SK-N-SH (cell line): ENCODE measurements at regions not wholly inside any gene's neighbourhood (a gene's known extent, or its start where the extent isn't known, plus 50 kb on each side); places are given as distances from the start of the nearest gene placed in this dataset.

Experiments
- CTCF ChIA-PET: fragments of 300-600, 350-600 bp; formaldehyde crosslinking; extraction: SDS; loops from one replicate; lab custom pipeline; 2021; lab: Yijun Ruan, JAX
- POLR2A ChIA-PET: fragments of 350-600 bp; sonication (Branson Sonifier 250); formaldehyde crosslinking; extraction: SDS; loops from one replicate; lab custom pipeline; 2020; ENCODE audit warnings: antibody characterized with exemption, inconsistent platforms; lab: Yijun Ruan, JAX
- DNase-seq: peaks from one replicate; pipeline ENCODE4 v3.0.0; 2012
- H2AFZ ChIP-seq: fragments of 200-600 bp; sonication (generic); 2 replicates; pipeline ENCODE4 v1.8.1; 2016; ENCODE audit warnings: antibody characterized with exemption, mild to moderate bottlenecking, low read depth
- H3F3A ChIP-seq: fragments of 200-600 bp; sonication (generic); replicated peaks from 2 replicates; pipeline ENCODE3; 2016; ENCODE audit warnings: antibody characterized with exemption, mild to moderate bottlenecking; ENCODE audit not compliant: insufficient read depth
- H3K27ac ChIP-seq, 2 experiments: fragments of 200-500 bp in 1 of 2; fragments of 200-600 bp in 1 of 2; sonication (Bioruptor generic) in 1 of 2; sonication (generic), shearing (Covaris generic) in 1 of 2; 2 replicates each; pipeline versions ENCODE4 v1.5.1 to v1.6.1; 2014 to 2016; ENCODE audit warnings: low read depth in 2 of 2, inconsistent platforms in 1 of 2, low read length in 1 of 2, mild to moderate bottlenecking in 1 of 2, mixed read lengths in 1 of 2
- H3K27me3 ChIP-seq: fragments of 200-600 bp; sonication (generic), shearing (Covaris generic); 2 replicates; pipeline ENCODE4 v1.6.1; 2016; ENCODE audit warnings: mixed run types; ENCODE audit not compliant: insufficient read depth
- H3K36me3 ChIP-seq, 2 experiments: fragments of 200-500 bp in 1 of 2; fragments of 200-600 bp in 1 of 2; sonication (Bioruptor generic) in 1 of 2; sonication (generic) in 1 of 2; replicated peaks in 1 of 2; 2 replicates each; pipeline versions ENCODE3 to v1.5.1; 2014 to 2016; ENCODE audit warnings: low read length in 1 of 2, mild to moderate bottlenecking in 1 of 2; ENCODE audit not compliant: insufficient read depth in 2 of 2, control insufficient read depth in 1 of 2
- H3K4me1 ChIP-seq, 2 experiments: fragments of 200-500 bp in 1 of 2; fragments of 200-600 bp in 1 of 2; sonication (Bioruptor generic) in 1 of 2; sonication (generic), shearing (Covaris generic) in 1 of 2; 2 replicates each; pipeline versions ENCODE4 v1.5.1 to v1.6.1; 2014 to 2016; ENCODE audit warnings: low read depth in 1 of 2, low read length in 1 of 2, mixed run types in 1 of 2; ENCODE audit not compliant: insufficient read depth in 2 of 2, control insufficient read depth in 1 of 2
- H3K4me2 ChIP-seq: fragments of 200-600 bp; sonication (generic), shearing (Covaris generic); 2 replicates; pipeline ENCODE4 v1.6.1; 2017; ENCODE audit warnings: mixed run types
- H3K4me3 ChIP-seq, 2 experiments: fragments of 200-500 bp in 1 of 2; fragments of 200-600 bp in 1 of 2; sonication (Bioruptor generic) in 1 of 2; sonication (generic), shearing (Covaris generic) in 1 of 2; 2 replicates each; pipeline versions ENCODE4 v1.5.1 to v1.8.1; 2014 to 2016; ENCODE audit warnings: low read depth in 2 of 2, inconsistent platforms in 1 of 2, low read length in 1 of 2, mild to moderate bottlenecking in 1 of 2, mixed read lengths in 1 of 2, moderate library complexity in 1 of 2
- H3K79me2 ChIP-seq: fragments of 200-600 bp; sonication (generic); 2 replicates; pipeline ENCODE4 v1.8.1; 2017; ENCODE audit warnings: mild to moderate bottlenecking; ENCODE audit not compliant: insufficient read depth
- H3K9ac ChIP-seq: fragments of 200-600 bp; sonication (generic); 2 replicates; pipeline ENCODE4 v1.6.1; 2017; ENCODE audit warnings: mixed run types
- H3K9me2 ChIP-seq: fragments of 200-600 bp; sonication (generic); 2 replicates; pipeline ENCODE4 v1.6.1; 2017; ENCODE audit warnings: mixed run types
- H3K9me3 ChIP-seq: fragments of 200-600 bp; sonication (generic); 2 replicates; pipeline ENCODE4 v1.6.1; 2017; ENCODE audit warnings: mixed run types, mild to moderate bottlenecking, moderate library complexity
- H4K20me1 ChIP-seq: fragments of 200-600 bp; sonication (generic); 2 replicates; pipeline ENCODE4 v1.6.1; 2017; ENCODE audit warnings: mild to moderate bottlenecking, mixed run types; ENCODE audit not compliant: insufficient read depth
- FOSL2 ChIP-seq: IDR thresholded peaks from 2 replicates; pipeline ENCODE4 v1.4.0; 2012; ENCODE audit warnings: low read depth, mild to moderate bottlenecking, moderate library complexity, borderline replicate concordance
- JUND ChIP-seq: IDR thresholded peaks from 2 replicates; pipeline ENCODE4 v1.4.0; 2012
- MAX ChIP-seq: IDR thresholded peaks from 2 replicates; pipeline ENCODE4 v1.4.0; 2012; ENCODE audit warnings: low read depth
- MXI1 ChIP-seq: IDR thresholded peaks from 2 replicates; pipeline ENCODE4 v1.6.1; 2012; ENCODE audit warnings: mild to moderate bottlenecking, low read depth, low read length, improper control_type of control experiment
- NFIC ChIP-seq: IDR thresholded peaks from 2 replicates; pipeline ENCODE4 v1.4.0; 2012; ENCODE audit warnings: borderline replicate concordance
- RCOR1 ChIP-seq: fragments of 150-350 bp; IDR thresholded peaks from 2 replicates; pipeline ENCODE4 v1.6.1; 2017; ENCODE audit warnings: antibody characterized with exemption, low read length
- REST ChIP-seq: IDR thresholded peaks from 2 replicates; pipeline ENCODE4 v1.6.1; 2012; ENCODE audit warnings: mild to moderate bottlenecking, low read depth, low read length, moderate library complexity
- SMC3 ChIP-seq: IDR thresholded peaks from 2 replicates; pipeline ENCODE4 v1.6.1; 2012; ENCODE audit warnings: low read depth, low read length, improper control_type of control experiment
- WGBS: methylation state at CpG from one replicate; pipeline ENCODE4 v1.1.6; 2017; ENCODE audit warnings: low lambda C conversion rate; 5-methylcytosine and 5-hydroxymethylcytosine counted together
- TF ChIP-seq, protein P1 (sequence below): fragments of 150-350 bp; IDR thresholded peaks from 2 replicates; pipeline ENCODE4 v1.6.1; 2017; ENCODE audit warnings: antibody characterized with exemption, low read length, low read depth, borderline replicate concordance

DNA sequence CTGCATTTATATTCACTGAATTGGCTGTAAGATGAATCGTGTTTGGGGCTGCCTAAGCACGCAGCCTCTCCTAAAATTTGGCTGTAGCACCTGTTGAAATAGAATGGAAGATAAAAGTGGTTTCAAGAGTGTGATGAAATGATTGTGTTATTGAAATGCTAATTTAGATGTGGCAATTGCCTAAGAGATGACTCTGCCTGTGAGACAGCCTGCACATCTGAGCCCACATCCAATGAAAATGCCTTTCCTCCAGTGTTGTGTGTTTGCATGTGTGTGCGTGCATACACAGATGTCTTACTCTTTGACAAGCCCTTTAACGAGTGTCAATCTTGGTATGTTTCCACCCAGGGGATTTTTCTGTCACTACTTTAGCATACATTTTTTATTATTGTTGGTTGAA, 346.9 kb downstream of the MEIS1 start:
- 47% methylated on average over 4 of the region's 4 CpGs for WGBS
- Histone ChIP-seq H3K4me1 (no peaks in the 10 kb centered on the region), H3F3A (no peaks in the 10 kb centered on the region), H3K9me2 (no peaks in the 10 kb centered on the region; the same call in 1 of the 2 replicates), H3K4me3 (no peak overlapping the region), H3K27ac (no peak overlapping the region), H2AFZ (no peak overlapping the region), H3K4me2 (no peak overlapping the region), H3K27me3 (no peaks in the 10 kb centered on the region), H3K9me3 (no peaks in the 10 kb centered on the region), H3K36me3 (no peaks in the 10 kb centered on the region), H3K79me2 (no peaks in the 10 kb centered on the region), H3K9ac (no peak overlapping the region), H4K20me1 (no peaks in the 10 kb centered on the region)
- no peak for TF ChIP-seq MXI1
- no peak for TF ChIP-seq JUND
- TF ChIP-seq FOSL2, result no peak
- TF ChIP-seq NFIC, result no peak
- no peak for TF ChIP-seq RCOR1
- TF ChIP-seq SMC3, result no peak
- TF ChIP-seq, protein P1, sequence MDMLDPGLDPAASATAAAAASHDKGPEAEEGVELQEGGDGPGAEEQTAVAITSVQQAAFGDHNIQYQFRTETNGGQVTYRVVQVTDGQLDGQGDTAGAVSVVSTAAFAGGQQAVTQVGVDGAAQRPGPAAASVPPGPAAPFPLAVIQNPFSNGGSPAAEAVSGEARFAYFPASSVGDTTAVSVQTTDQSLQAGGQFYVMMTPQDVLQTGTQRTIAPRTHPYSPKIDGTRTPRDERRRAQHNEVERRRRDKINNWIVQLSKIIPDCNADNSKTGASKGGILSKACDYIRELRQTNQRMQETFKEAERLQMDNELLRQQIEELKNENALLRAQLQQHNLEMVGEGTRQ, result no peak
- no peak for TF ChIP-seq MAX
- DNase-seq, result no peak
- CTCF ChIA-PET, result no interaction called here
- POLR2A ChIA-PET, result no interaction called here

GRCh38 chr2:66782780-66783361, 347.9 kb downstream of the MEIS1 start:
- Histone ChIP-seq H3K27ac (no peak overlapping the region), H3K9me2 (no peaks in the 10 kb centered on the region; the same call in 1 of the 2 replicates), H3K79me2 (no peaks in the 10 kb centered on the region), H3K4me2 (no peak overlapping the region), H3K9ac (no peak overlapping the region), H3K27me3 (no peaks in the 10 kb centered on the region), H2AFZ (no peak overlapping the region), H3K4me3 (no peak overlapping the region), H3K36me3 (no peaks in the 10 kb centered on the region), H3K4me1 (no peaks in the 10 kb centered on the region), H3K9me3 (no peaks in the 10 kb centered on the region), H3F3A (no peaks in the 10 kb centered on the region), H4K20me1 (no peaks in the 10 kb centered on the region)
- ChIA-PET POLR2A (no interaction called here), CTCF (interaction anchor here (1.5 kb wide), 1 partner anchor 9 kb away, joined by 4 read pairs; no protein-coding TSS in a partner anchor)
- WGBS, result 72% methylated on average over 7 of the region's 7 CpGs
- no peak for DNase-seq
- TF ChIP-seq REST, result no peak
